HepG2 (cell line): ENCODE measurements at regions not wholly inside any gene's neighbourhood (a gene's known extent, or its start where the extent isn't known, plus 50 kb on each side); places are given as distances from the start of the nearest gene placed in this dataset.

Source experiments
- AHDC1 ChIP-seq: sonication (generic); formaldehyde crosslinking; IDR thresholded peaks from 2 replicates; pipeline ENCODE4 v1.5.1; 2020; ENCODE audit warnings: mild to moderate bottlenecking, missing genetic modification reagents, borderline replicate concordance
- DMTF1 ChIP-seq: sonication (generic); formaldehyde crosslinking; IDR thresholded peaks from 2 replicates; pipeline ENCODE4 v1.4.0; 2020; ENCODE audit warnings: mild to moderate bottlenecking, missing genetic modification reagents
- KDM6A ChIP-seq: IDR thresholded peaks from 2 replicates; pipeline ENCODE4 v1.6.1; 2016; ENCODE audit warnings: low read depth
- RFX1 ChIP-seq: fragments of 450-650 bp; IDR thresholded peaks from 2 replicates; pipeline ENCODE4 v1.6.1; 2017
- ZBED4 ChIP-seq: sonication (generic); formaldehyde crosslinking; IDR thresholded peaks from 2 replicates; pipeline ENCODE4 v1.4.0; 2020; ENCODE audit warnings: missing genetic modification reagents, borderline replicate concordance
- ZSCAN12 ChIP-seq: sonication (generic); formaldehyde crosslinking; IDR thresholded peaks from 2 replicates; pipeline ENCODE4 v1.9.0; 2021; ENCODE audit warnings: mild to moderate bottlenecking, missing genetic modification reagents

- TF ChIP-seq ZBED4 (CRISPR knock-in tag) = no peak
- no peak for TF ChIP-seq RFX1
- TF ChIP-seq ZSCAN12 (CRISPR knock-in tag) = no peak
- no peak for TF ChIP-seq DMTF1 (CRISPR knock-in tag)
- no peak for TF ChIP-seq AHDC1 (CRISPR knock-in tag)
- no peak for TF ChIP-seq KDM6A
- TF ChIP-seq, all 625 proteins: peak for 0
These were observed 378.1 kb downstream of the LMO4 start (continued) for GRCh38 chr1:87706779-87707228.
